ENCODE measurements at regions not wholly inside any gene's neighbourhood (a gene's known extent, or its start where the extent isn't known, plus 50 kb on each side); places are given as distances from the start of the nearest gene placed in this dataset.

DNA sequence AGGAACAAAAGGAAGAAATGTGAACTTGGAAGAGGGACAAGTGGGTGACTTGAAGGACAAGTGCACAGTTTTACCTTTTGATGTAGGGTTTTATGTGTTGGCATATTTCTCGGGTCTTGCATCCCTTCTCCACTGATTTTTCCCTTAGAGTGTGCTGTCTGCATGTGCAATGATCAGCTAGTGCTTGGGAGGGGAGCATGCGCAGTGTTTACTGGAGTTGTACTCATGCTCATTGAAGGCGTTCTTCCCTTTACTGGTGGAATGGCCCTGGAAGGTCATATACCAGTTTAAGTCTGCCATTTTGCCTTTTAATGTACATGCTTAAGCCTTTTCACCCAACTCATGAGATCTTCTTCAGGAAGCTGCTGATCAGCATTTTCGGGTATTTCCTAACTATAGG is 1168.0 kb downstream of the SUCLG1 start:
- TF ChIP-seq CTCF (IDR thresholded peaks at IDR 0.05; ENCODE audit: low read length) (no peak), EZH2 (IDR thresholded peaks at IDR 0.05; ENCODE audit: borderline replicate concordance, low read length) (no peak)
